ENCODE measurements at regions not wholly inside any gene's neighbourhood (a gene's known extent, or its start where the extent isn't known, plus 50 kb on each side); places are given as distances from the start of the nearest gene placed in this dataset.

- no peak for TF ChIP-seq CTCF (IDR thresholded peaks at IDR 0.05)
These were observed 515.0 kb downstream of the QKI start for GRCh38 chr6:163929538-163929937.

- TF ChIP-seq CTCF (IDR thresholded peaks at IDR 0.05), result no peak
These were observed 512.1 kb downstream of the QKI start for GRCh38 chr6:163926642-163927041.

GRCh38 chr6:163925839-163926238 lies 511.3 kb downstream of the QKI start:
- no peak for TF ChIP-seq CTCF (IDR thresholded peaks at IDR 0.05)

- TF ChIP-seq CTCF (IDR thresholded peaks at IDR 0.05), result no peak
These were observed 509.3 kb downstream of the QKI start for GRCh38 chr6:163923658-163924411.

- TF ChIP-seq CTCF (IDR thresholded peaks at IDR 0.05), result no peak
These were observed 508.0 kb downstream of the QKI start for GRCh38 chr6:163922562-163922961.

GRCh38 chr6:163919652-163920051 lies 505.1 kb downstream of the QKI start:
- TF ChIP-seq CTCF (IDR thresholded peaks at IDR 0.05), result no peak

GRCh38 chr6:163916315-163917081 lies 502.0 kb downstream of the QKI start:
- no peak for TF ChIP-seq CTCF (IDR thresholded peaks at IDR 0.05)
